Activated T-helper 1 cell treated with anti-CD3 and anti-CD28 coated beads, Interleukin-12 subunit alpha, Interleukin-12 subunit beta, Interleukin-2, Interleukin-4 antibody, amounts not matched to agents 30 ng/mL and 10 ng/mL and 1 ng/mL, durations not matched to agents 14 hours and 24 hours and 36 hours (primary cell): ENCODE measurements at regions not wholly inside any gene's neighbourhood (a gene's known extent, or its start where the extent isn't known, plus 50 kb on each side); places are given as distances from the start of the nearest gene placed in this dataset.
"Not testable (repeated sequence)": the region's sequence is repeated elsewhere in the genome, so short reads cannot be mapped to it uniquely, and the experiment has no call there.

Source experiments
- DNase-seq: peaks from one replicate; pipeline ENCODE4 v3.0.0; 2021; ENCODE audit warnings: low spot score
- H3K27ac Mint-ChIP-seq: one replicate; pipeline ENCODE4 v1.8.0; 2021; ENCODE audit warnings: mild to moderate bottlenecking, mixed read lengths
- H3K27me3 Mint-ChIP-seq: one replicate; pipeline ENCODE4 v1.8.0; 2022; ENCODE audit warnings: mild to moderate bottlenecking, moderate library complexity, mixed read lengths; ENCODE audit not compliant: insufficient read depth
- H3K36me3 Mint-ChIP-seq: one replicate; pipeline ENCODE4 v1.8.0; 2021; ENCODE audit warnings: low read depth, mixed read lengths
- H3K4me1 Mint-ChIP-seq: one replicate; pipeline ENCODE4 v1.8.0; 2021; ENCODE audit warnings: low read depth, mixed read lengths
- H3K4me3 Mint-ChIP-seq: one replicate; pipeline ENCODE4 v1.8.0; 2021; ENCODE audit warnings: mild to moderate bottlenecking, moderate library complexity, mixed read lengths
- H3K9me3 Mint-ChIP-seq: one replicate; pipeline ENCODE4 v1.8.0; 2021; ENCODE audit warnings: mixed read lengths
- intact Hi-C: fragments of 100-400 bp; cut with micrococcal nuclease; formaldehyde crosslinking; loops from one replicate; pipeline ENCODE4 v1.15.1; 2024

GRCh38 chr13:71244161-71244560 is 622.8 kb downstream of the DACH1 start:
- intact Hi-C loops: no loop called here
- Mint-ChIP-seq H3K36me3 (no peaks in the 10 kb centered on the region), H3K9me3 (no peaks in the 10 kb centered on the region), H3K27ac (no peak overlapping the region), H3K4me1 (no peaks in the 10 kb centered on the region), H3K4me3 (no peak overlapping the region), H3K27me3 (no peaks in the 10 kb centered on the region)
- no peak for DNase-seq

- H3K27me3 Mint-ChIP-seq: no peaks in the 10 kb centered on the region
- intact Hi-C loops: no loop called here
- H3K4me1 Mint-ChIP-seq: no peaks in the 10 kb centered on the region
- H3K9me3 Mint-ChIP-seq: no peaks in the 10 kb centered on the region
- no peak overlapping the region for H3K27ac Mint-ChIP-seq
- no peak for DNase-seq
- H3K36me3 Mint-ChIP-seq: no peaks in the 10 kb centered on the region
- no peak overlapping the region for H3K4me3 Mint-ChIP-seq
Observed at GRCh38 chr13:71242201-71242600, 624.8 kb downstream of the DACH1 start.

- intact Hi-C loops: no loop called here
- no peak overlapping the region for H3K27ac Mint-ChIP-seq
- no peaks in the 10 kb centered on the region for H3K4me1 Mint-ChIP-seq
- no peak overlapping the region for H3K4me3 Mint-ChIP-seq
- H3K9me3 Mint-ChIP-seq: no peaks in the 10 kb centered on the region
- no peak for DNase-seq
- no peaks in the 10 kb centered on the region for H3K36me3 Mint-ChIP-seq
- no peaks in the 10 kb centered on the region for H3K27me3 Mint-ChIP-seq
Observed at GRCh38 chr13:71240911-71241310, 626.1 kb downstream of the DACH1 start.

- no peak overlapping the region for H3K27ac Mint-ChIP-seq
- H3K4me1 Mint-ChIP-seq: no peaks in the 10 kb centered on the region
- no peak for DNase-seq
- H3K9me3 Mint-ChIP-seq: no peaks in the 10 kb centered on the region
- H3K27me3 Mint-ChIP-seq: no peaks in the 10 kb centered on the region
- no peak overlapping the region for H3K4me3 Mint-ChIP-seq
- intact Hi-C loops: no loop called here
- no peaks in the 10 kb centered on the region for H3K36me3 Mint-ChIP-seq
Observed at GRCh38 chr13:71237332-71237731, 629.7 kb downstream of the DACH1 start.

GRCh38 chr13:71219698-71220415 is 647.1 kb downstream of the DACH1 start:
- Mint-ChIP-seq H3K27ac (no peak overlapping the region), H3K4me3 (no peak overlapping the region), H3K4me1 (no peaks in the 10 kb centered on the region), H3K9me3 (no peaks in the 10 kb centered on the region), H3K27me3 (no peaks in the 10 kb centered on the region), H3K36me3 (no peaks in the 10 kb centered on the region)
- DNase-seq: no peak
- intact Hi-C loops: no loop called here

GRCh38 chr13:71218960-71219359 is 648.0 kb downstream of the DACH1 start:
- Mint-ChIP-seq H3K27ac (no peak overlapping the region), H3K4me3 (no peak overlapping the region), H3K4me1 (no peaks in the 10 kb centered on the region), H3K36me3 (no peaks in the 10 kb centered on the region), H3K27me3 (no peaks in the 10 kb centered on the region), H3K9me3 (no peaks in the 10 kb centered on the region)
- intact Hi-C loops: no loop called here
- no peak for DNase-seq

- H3K27ac Mint-ChIP-seq: no peak overlapping the region
- intact Hi-C loops: no loop called here
- no peaks in the 10 kb centered on the region for H3K4me1 Mint-ChIP-seq
- DNase-seq: no peak
- H3K27me3 Mint-ChIP-seq: no peaks in the 10 kb centered on the region
- H3K4me3 Mint-ChIP-seq: no peak overlapping the region
- H3K36me3 Mint-ChIP-seq: no peaks in the 10 kb centered on the region
- H3K9me3 Mint-ChIP-seq: no peaks in the 10 kb centered on the region
Observed at GRCh38 chr13:71217827-71218226, 649.2 kb downstream of the DACH1 start.

- intact Hi-C loops: no loop called here
- Mint-ChIP-seq H3K4me3 (no peak overlapping the region), H3K4me1 (no peaks in the 10 kb centered on the region), H3K9me3 (no peaks in the 10 kb centered on the region), H3K36me3 (no peaks in the 10 kb centered on the region), H3K27me3 (no peaks in the 10 kb centered on the region), H3K27ac (no peak overlapping the region)
- DNase-seq: no peak
Observed at GRCh38 chr13:71214821-71215220, 652.2 kb downstream of the DACH1 start.

- H3K27me3 Mint-ChIP-seq: no peaks in the 10 kb centered on the region
- H3K4me3 Mint-ChIP-seq: no peak overlapping the region
- no peak overlapping the region for H3K27ac Mint-ChIP-seq
- no peaks in the 10 kb centered on the region for H3K4me1 Mint-ChIP-seq
- DNase-seq: no peak
- no peaks in the 10 kb centered on the region for H3K9me3 Mint-ChIP-seq
- intact Hi-C loops: no loop called here
- no peaks in the 10 kb centered on the region for H3K36me3 Mint-ChIP-seq
Observed at GRCh38 chr13:71214357-71214756, 652.6 kb downstream of the DACH1 start.

GRCh38 chr13:71213252-71213821 is 653.7 kb downstream of the DACH1 start:
- Mint-ChIP-seq H3K9me3 (no peaks in the 10 kb centered on the region), H3K27ac (no peak overlapping the region), H3K4me1 (no peaks in the 10 kb centered on the region), H3K27me3 (no peaks in the 10 kb centered on the region), H3K4me3 (no peak overlapping the region), H3K36me3 (no peaks in the 10 kb centered on the region)
- intact Hi-C loops: no loop called here
- no peak for DNase-seq

- no peaks in the 10 kb centered on the region for H3K36me3 Mint-ChIP-seq
- no peaks in the 10 kb centered on the region for H3K27me3 Mint-ChIP-seq
- no peaks in the 10 kb centered on the region for H3K4me1 Mint-ChIP-seq
- no peaks in the 10 kb centered on the region for H3K9me3 Mint-ChIP-seq
- H3K27ac Mint-ChIP-seq: no peak overlapping the region
- H3K4me3 Mint-ChIP-seq: no peak overlapping the region
- DNase-seq: no peak
- intact Hi-C loops: no loop called here
Observed at GRCh38 chr13:71210861-71211260, 656.1 kb downstream of the DACH1 start.

GRCh38 chr13:71209217-71209616 is 657.8 kb downstream of the DACH1 start:
- Mint-ChIP-seq H3K36me3 (no peaks in the 10 kb centered on the region), H3K9me3 (no peaks in the 10 kb centered on the region), H3K27me3 (no peaks in the 10 kb centered on the region), H3K4me1 (no peaks in the 10 kb centered on the region), H3K4me3 (no peak overlapping the region), H3K27ac (no peak overlapping the region)
- intact Hi-C loops: no loop called here
- no peak for DNase-seq

GRCh38 chr13:71184583-71184982 is 682.4 kb downstream of the DACH1 start:
- intact Hi-C loops, H3K27me3 Mint-ChIP-seq: not testable (repeated sequence)

GRCh38 chr13:71183352-71183751 is 683.7 kb downstream of the DACH1 start:
- H3K4me3 Mint-ChIP-seq, H3K4me1 Mint-ChIP-seq, H3K36me3 Mint-ChIP-seq, H3K27ac Mint-ChIP-seq, H3K27me3 Mint-ChIP-seq, intact Hi-C loops, H3K9me3 Mint-ChIP-seq, DNase-seq: not testable (repeated sequence)

More at GRCh38 chr13:71184583-71184982, 682.4 kb downstream of the DACH1 start:
- not testable (repeated sequence) for H3K4me1 Mint-ChIP-seq, H3K27ac Mint-ChIP-seq, DNase-seq, H3K36me3 Mint-ChIP-seq, H3K9me3 Mint-ChIP-seq, H3K4me3 Mint-ChIP-seq
